ENCODE measurements at regions not wholly inside any gene's neighbourhood (a gene's known extent, or its start where the extent isn't known, plus 50 kb on each side); places are given as distances from the start of the nearest gene placed in this dataset.

DNA sequence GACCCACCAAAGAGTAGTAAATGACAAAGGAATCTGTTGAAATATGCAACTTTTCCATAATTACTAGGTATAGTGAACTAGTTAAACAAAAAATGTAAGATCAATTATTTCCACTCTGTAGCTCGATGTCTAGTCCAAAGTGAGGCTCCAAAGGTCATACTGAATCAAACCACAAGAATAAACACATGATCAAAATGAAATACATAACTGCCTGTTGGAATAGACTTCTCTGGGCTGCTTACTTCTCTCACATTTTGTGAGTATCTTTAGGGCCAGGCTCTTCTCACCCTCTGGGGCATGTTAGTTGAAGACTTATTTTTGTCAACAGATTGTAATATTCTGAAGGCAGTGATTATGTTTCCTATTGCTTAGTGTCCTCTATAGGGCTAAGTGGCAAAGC lies 103.7 kb upstream of the TMEM170B start:
- TF ChIP-seq, protein P1, sequence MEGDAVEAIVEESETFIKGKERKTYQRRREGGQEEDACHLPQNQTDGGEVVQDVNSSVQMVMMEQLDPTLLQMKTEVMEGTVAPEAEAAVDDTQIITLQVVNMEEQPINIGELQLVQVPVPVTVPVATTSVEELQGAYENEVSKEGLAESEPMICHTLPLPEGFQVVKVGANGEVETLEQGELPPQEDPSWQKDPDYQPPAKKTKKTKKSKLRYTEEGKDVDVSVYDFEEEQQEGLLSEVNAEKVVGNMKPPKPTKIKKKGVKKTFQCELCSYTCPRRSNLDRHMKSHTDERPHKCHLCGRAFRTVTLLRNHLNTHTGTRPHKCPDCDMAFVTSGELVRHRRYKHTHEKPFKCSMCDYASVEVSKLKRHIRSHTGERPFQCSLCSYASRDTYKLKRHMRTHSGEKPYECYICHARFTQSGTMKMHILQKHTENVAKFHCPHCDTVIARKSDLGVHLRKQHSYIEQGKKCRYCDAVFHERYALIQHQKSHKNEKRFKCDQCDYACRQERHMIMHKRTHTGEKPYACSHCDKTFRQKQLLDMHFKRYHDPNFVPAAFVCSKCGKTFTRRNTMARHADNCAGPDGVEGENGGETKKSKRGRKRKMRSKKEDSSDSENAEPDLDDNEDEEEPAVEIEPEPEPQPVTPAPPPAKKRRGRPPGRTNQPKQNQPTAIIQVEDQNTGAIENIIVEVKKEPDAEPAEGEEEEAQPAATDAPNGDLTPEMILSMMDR (IDR thresholded peaks at IDR 0.05) = no peak
- no peak for TF ChIP-seq EP300 (IDR thresholded peaks at IDR 0.05)
- no peak for TF ChIP-seq POLR2A (IDR thresholded peaks at IDR 0.05)
- no peak for TF ChIP-seq POLR2AphosphoS5 (IDR thresholded peaks at IDR 0.05)
